Activated CD8-positive, alpha-beta memory T cell treated with anti-CD3 and anti-CD28 coated beads, Interleukin-2, amount 50 U/mL, for 1 hour (primary cell): ENCODE measurements at regions not wholly inside any gene's neighbourhood (a gene's known extent, or its start where the extent isn't known, plus 50 kb on each side); places are given as distances from the start of the nearest gene placed in this dataset.

Source experiments
- DNase-seq: peaks from one replicate; pipeline ENCODE4 v3.0.0-alpha.2; 2020; ENCODE audit errors: extremely low read depth

DNA sequence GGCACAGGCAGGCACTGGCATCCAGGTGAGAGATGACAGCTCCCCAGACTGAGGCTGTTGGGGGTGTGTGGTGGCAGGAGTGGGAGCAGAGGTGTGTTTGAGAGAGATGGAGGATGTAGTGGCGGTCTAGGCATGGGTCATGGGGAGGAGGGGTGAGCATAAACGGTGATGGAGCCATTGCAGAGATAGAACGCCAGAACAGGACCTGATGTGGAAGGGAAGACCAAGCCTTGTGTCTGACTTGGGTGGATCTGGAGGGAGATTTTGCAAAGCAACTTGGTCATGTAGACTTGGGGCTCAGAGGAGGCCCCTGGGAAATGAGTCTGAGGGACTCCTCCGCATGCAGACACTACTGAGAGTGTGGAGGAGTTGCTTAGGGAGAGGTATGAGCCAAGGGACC lies 50.0 kb upstream of the CLDN5 start:
- DNase-seq, result no peak

DNA sequence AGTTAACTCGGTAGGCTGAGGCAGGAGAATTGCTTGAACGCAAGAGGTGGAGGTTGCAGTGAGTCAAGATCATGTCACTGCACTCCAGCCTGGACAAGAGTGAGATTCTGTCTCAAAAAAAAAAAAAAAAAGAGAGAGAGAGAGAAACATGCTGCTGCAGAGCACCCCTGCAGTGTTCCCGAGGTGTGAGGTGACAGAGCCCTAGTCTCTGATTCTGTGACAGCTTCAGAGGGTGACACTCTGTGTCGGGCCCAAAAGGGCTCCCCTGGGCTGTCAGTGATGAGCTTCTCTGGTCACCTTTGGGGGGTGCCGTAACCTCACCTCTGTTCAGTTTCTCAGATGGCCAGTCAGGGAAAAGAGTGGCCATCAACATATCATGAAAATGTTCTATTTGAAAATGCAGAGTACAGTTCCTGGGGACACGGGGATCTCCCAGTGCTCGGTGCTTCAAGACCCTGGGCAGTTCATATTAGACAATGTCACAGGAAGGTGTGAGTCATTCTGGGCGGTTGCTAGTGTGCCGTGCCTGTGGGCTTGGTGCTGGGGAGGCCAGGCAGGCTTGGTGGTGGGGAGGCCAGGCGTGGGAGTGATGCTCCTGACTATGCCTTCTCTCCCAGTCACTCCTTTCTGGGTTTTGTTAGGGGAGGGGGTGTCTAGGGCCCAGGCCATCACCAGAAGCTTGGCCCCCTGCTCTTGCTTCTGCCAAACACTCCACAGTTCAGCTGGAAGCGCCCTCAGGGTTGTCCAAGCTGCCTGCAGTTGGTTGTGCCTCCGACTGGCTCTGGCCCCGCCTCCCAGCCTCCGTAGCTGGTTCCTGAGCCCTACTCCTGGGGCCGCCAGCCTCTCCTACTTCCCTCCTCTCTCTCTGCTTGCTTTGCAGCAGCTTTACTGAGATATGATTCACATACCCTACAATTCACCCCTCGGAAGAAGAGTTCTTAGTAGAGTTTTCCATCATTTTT lies 52.5 kb upstream of the CLDN5 start:
- DNase-seq, result no peak

DNA sequence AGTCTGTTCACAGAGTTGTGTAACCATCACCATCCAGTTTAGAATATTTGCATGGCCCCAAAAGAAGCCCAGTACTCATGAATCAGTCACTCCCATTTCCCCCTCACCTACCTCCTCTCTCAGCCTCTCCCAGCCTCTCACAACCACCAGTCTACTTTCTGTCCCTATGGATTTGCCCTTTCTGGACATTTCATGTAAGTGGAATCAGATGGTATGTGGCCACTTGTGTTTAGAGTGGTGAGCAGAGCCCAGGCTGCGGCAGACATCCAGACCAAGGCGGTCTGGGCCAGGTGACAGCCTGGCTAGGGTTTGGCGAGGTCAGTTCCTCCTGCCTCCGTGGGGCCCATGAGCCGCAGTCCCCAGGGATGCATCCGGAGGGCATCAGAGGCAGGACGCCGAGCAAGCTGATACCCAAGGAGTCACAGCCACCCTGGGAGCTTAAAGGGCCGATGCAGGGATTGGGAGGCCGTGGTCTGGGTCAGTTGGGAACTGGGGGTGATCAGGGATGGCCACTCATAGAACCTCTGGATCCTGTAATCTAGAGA lies 53.3 kb upstream of the CLDN5 start:
- no peak for DNase-seq

DNA sequence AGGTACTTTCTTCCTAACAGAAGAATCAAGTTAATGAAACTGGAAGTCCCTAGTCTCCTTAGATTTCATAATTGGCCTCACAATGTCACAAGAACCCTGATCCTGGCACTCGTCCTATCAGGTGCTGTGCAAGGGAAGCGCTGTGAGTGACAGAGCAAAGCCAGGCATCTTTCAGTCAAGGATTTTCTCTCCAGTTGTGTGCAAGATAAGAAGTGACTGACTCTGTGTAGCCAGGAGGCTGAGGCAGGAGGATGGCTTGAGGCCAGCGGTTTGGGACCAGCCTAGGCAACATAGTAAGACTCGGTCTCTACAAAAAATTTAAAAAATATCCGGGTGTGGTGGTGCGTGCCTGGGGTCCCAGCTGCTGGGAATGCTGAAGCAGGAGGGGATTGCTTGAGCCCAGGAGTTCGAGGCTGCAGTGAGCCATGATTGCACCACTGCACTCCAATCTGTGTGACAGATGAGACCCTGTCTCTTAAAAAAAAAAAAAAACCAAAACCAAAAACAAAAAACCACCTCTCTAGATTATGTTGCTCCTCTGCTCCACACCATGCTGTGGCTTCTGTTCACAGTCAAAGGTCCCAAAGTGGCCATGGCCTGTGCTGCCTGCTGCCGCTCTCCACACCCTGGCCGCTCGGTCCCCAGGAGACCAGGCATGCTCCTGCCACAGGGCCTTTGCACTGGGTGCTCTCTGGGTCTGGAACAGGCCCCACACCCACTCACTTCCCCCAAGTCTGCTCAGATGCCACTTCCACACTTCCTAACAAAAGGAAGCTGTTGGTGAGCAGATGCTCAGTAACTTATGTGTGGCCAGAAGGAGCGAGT lies 54.2 kb upstream of the CLDN5 start:
- DNase-seq, result no peak

DNA sequence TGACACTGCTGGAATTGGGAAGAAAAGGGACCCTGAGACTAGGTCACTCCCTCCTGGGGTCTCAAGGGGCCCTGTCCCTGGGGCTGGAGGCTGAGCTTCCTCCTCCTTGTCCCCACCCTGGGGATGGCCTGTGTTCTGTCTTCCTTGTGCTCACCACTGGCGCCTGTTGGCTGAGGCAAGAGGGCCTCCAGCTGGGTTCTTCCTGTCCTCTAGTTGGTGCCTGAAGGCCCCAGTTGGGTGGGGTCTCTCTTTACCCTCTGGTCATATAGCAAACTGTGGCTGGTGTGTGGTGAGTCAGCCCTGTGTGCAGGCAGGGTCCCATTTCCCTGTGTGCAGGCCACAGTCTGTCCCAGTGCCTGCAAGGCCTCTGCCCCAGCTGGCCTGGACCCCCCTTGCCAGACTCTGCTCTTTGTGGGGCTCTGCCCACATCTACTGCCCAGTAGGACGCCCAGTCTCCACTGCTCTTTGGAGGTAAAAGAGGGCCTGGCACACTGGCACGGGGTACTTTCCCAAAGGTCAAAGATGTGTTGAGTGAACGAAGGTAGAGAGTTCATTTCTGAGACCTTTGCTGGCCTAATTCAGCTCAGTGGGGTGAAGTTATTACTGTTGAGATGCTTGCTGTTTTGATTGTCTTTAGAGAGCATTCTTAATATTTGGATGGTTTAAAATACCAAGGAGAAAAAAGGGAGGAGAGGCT lies 55.1 kb upstream of the CLDN5 start:
- no peak for DNase-seq

DNA sequence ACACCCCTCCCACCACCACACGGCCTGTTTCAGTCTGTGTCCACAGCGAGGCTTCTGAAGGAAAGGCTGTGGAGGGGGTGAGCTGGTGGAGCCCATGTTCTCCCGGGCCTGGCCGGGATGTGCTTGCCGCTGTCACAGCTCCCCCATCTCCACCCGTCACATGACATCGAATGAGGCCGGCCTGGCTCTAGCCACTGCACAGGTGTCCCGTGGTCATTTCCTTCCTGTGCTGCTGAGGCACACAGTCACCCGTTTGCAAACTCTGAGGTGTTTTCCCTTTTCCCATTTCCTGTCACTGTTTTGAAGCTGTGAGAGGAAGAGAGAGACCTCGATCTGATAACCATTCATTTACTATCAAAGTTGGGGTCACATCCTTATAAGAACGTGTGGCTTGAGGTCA lies 55.7 kb upstream of the CLDN5 start:
- no peak for DNase-seq

DNA sequence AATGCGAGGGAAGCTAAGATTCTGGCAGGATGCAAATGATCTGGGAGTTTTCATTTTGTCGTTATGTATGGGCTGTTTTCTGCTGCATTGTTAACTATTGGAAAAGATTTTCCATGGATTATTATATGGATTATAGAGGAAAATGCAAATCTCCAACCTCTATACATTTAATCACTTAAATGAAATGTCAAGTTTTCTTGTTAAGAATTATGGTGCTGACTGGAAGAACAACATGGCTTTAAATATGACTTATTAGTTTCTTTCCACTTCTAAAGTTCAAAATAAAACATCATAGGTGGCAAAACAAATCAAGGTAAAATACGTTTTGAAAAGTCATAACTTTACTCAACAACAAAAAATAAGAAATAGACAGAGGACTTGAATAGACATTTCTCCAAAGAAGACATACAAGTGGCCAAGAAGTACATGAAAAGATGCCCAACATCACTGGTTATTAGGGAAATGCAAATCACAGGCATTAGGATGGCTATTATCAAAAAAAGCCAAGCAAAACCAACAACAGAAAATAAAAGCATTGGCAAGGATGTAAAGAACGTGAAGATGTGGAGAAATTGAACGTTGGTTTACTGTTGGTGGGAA lies 56.2 kb upstream of the CLDN5 start:
- no peak for DNase-seq

DNA sequence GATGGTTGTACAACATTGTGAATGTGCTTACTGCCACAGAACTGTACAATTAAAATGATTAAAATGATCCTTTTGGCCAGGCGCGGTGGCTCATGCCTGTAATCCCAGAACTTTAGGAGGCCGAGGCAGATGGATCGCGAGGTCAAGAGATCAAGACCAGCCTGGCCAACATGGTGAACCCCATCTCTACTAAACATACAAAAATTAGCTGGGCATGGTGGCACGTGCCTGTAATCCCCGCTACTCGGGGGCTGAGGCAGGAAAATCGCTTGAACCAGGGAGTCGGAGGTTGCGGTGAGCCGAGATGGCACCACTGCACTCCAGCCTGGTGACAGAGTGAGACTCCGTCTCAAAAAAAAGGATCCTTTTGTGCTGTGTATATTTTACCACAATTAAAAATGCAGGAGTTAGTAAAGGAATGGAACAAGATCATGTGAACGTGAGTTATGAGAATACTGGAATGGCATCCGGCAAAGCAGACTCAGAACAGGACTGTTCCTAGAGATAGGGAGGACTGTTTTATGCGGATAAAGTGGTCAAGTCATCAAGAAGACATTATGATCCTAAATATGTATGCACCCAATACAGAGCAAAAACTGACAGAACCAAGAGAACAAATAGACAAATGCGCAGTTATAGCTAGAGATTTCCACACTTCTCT lies 58.0 kb upstream of the CLDN5 start:
- DNase-seq, result no peak

DNA sequence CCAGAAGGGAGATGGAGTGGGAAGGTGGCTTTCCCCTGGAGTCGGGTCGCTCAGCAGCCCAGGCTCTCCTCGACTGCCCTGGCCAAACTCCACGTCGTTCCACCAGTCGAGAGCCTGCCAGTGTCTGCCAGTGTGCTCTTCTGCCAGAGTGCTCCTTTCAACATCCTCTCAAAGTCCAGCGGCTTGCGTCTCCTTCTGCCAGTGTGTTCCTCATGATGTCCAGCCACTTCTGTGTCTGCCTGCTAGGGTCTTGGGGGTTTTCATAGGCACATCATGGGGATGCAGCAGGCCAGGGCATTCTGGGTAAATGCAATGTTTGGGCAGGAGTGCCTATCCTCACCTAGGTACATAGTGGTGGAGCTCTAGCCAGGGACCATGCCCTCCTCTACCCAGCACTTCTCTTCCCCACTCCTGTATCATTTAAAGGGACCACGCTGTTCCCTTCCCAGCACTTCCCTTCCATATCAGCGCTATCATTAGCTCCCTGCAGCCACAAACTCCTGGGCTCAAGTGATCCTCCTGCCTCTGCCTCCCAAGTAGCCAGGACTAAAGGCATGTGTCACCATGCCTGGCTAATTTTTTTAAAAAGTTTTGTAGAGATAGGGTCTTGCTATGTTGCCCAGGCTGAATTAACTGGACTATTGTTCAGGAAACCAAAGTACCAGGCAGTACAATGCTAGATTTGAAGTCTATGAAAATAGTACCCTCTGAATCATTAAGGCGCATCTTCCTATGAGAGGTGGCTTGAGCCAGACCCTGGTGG lies 62.9 kb upstream of the CLDN5 start:
- no peak for DNase-seq

DNA sequence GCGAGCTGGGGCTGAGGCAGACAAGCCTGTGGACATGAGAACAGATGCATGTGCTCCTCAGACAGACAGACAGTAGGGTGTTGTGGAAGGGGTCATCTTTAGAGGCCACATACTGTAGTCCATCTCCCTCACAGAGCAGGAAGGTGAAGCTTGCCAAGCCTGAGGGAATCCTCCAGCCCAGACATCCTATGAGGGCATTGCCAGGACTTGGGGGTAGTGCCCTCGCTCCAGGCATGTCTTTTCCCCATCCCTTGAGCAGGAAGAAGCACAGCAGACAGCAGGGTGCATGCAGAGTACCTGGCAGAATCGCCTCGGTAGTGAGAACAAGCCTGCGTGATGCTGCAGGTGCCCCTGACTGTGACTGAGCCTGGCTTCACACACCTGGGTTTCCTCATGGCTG lies 66.5 kb upstream of the CLDN5 start:
- DNase-seq, result no peak

DNA sequence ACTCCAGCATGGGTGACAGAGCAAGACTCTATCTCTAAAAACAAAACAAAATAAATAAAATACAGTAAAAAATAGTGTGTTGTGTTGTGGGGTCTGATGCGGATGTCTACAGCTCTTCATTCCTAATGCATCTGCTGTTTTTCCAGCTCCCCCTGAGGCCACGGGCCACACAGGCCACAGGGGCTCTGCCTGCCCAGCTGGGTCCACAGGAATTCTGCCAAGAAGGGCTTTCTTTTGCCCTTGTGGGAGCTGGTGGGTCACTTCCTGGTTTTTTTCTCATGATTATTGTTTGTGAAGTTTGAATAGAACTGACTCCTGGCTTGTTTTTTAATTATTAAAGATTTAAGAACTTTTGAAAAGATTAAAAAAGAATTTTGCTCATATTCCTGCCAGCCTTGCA lies 67.4 kb upstream of the CLDN5 start:
- no peak for DNase-seq

DNA sequence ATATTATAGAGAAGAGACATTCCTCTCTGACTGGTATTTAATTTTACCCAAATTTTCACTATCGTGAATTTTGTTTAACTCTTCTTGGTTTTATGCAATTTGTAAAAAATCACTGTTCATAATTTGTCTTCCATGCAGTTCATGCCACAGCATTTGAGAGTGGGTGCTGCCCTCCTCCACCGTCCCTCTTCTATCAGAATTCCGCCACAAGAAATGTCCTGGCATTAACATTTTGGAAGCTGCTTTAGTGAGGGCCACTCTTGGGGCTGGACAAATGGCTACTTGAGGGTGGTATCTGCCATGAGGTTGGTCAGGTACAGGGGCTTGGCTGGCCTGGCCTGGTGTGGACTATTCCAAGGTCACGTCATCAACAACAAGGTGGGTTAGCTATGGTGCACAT lies 68.3 kb upstream of the CLDN5 start:
- DNase-seq, result no peak

DNA sequence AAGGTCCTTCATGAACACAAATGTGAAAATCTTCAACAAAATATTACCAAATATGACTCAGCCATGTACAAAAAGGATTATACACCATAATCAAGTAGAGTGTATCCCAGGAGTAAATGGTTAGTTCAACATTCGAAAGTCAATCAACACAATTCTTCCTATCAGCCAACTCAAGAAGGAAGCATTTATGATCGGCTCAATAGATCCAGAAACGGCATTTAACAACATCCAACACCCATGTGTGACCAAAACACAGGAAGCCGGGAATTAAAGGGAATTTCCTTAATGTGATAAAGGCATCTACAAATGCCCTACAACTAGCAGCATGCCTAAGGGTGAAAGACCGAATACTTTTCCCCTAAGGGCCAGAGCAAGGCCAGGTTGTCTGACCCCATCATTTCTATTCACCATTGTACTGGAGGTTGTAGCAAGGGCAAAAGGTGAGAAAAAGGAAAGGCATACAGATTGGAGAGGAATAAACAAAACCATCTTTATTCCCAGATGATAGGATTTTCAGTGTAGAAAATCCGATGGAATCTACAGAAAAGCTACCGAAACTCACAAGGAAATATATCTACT lies 69.9 kb upstream of the CLDN5 start:
- DNase-seq, result no peak

DNA sequence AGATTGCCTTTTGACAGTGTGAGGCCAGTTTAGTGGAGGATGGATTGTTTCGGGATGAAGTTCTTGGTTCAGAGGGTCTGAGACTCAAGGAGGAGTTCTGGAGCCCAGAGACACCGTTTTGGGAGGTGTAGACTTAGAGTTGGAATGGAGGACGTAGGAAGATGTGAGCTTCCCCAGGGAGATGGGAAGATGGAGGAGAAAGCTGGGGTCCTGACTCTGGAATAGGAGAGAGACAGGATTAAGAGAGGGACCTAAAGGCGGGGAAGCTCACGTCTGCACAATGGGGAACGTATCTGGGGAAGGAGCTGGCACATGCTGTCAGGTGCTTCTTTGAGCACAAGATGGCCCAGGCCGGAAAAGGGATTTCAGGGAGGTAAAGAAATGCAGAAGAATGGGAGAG lies 71.3 kb upstream of the CLDN5 start:
- no peak for DNase-seq

DNA sequence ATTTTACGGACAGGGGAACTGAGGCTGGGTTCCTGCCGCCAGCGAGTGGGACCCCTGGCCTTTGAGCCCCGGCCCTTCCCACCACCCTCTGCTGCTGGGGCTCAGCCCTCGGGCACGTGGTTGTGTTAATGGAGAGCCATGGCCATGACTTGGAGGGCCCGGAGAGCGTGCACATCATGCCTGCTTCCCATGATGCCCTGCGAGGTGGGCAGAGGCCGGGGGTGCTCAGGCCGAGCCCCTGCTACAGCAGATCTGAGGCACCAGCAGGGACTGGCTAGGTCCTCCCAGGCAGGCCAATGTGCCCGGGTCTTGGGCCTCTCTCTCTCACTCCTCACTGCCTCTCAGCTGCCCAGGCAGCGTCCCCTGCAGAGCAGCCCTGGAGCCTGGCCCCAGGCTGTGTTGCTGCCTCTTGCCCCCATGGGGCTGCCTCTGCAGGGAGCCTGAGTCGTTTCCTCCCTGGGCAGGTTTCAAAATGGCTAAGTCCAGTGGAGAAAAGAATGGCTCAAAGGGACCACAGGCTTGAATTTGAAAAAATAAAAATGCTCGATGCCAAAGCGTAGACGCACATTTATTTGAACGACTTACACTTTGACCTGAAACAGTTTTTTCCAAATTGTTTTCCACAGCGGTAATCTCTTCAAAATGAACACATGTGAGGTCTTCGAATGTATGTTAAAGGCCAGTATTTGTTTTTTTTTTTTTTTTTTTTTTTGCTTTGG lies 72.6 kb upstream of the CLDN5 start:
- no peak for DNase-seq

DNA sequence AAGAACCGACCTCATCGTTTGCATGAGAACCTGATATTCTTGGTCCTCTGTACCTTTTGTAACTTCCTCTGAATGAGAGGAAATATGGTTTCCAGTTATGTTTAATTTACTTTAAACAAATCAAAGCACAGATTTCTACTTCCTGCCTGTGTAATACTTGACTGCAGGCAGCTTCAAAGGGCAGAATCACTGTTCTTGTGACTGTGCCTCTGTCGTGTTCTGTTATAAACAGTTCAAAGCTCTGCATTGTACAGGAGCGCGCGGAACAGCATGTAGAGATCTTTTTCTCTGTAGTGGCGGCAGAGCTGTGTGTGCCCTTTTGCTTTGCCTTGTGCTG lies 73.2 kb upstream of the CLDN5 start:
- DNase-seq, result peak; percentile 20

DNA sequence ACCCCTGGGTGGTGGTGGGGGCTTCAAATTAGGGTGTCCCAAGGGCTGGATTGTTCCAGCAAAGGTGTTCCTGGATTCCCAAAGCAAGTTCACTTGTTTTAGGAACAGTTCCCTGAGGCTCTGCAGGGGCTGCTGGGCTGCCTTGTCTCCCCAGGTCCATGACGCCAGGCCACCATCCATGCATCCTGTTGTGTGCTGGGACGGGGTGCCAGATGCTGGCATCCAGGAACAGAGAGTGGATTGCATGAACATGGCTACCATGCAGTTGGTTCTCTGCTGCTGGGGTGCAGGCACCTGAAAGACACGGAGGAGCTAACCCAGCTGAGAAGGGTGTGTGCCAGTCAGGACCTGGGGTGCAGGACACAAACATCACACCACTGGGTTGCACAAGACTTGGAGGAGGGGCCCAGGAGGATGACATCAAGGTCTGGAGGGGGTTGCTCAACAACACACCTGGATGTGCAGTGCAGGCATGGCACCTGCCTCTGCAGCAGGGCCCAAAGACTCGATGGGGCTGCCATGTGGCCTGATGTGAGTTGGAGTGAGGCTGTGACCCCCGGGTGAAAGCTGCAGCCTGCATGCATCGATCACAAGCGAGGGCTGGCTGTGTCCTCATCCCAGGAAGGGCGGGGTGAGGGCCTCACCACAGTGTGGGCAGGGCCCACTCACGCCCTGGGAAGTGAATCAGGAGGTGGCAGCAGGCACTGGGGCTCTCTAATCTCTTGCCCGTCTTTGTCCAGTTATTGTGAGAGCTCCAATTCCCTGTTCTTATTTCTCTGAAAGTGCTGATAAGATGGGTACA lies 74.0 kb upstream of the CLDN5 start:
- no peak for DNase-seq

DNA sequence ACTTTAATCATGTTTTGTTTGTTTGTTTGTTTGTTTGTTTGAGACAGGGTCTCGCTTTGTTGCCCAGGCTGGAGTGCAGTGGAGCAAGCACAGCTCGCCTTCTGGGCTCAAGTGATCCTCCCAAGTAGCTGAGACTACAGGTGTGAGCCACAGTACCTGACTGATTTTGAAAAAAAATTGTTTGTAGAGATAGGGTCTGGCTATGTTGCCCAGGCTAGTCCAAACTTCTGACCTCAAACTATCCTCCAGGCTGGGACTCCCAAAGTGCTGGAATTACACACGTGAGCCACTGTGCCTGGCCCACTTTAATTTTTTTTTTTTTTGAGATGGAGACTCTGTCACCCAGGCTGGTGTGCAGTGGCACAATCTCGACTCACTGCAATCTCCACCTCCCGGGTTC lies 74.8 kb upstream of the CLDN5 start:
- no peak for DNase-seq
